GM12872 (cell line): ENCODE measurements at regions not wholly inside any gene's neighbourhood (a gene's known extent, or its start where the extent isn't known, plus 50 kb on each side); places are given as distances from the start of the nearest gene placed in this dataset.

Experiments used
- TF ChIP-seq, protein P1 (sequence below): IDR thresholded peaks from 3 replicates; pipeline ENCODE4 v1.5.1; 2011; ENCODE audit warnings: low read depth, mild to moderate bottlenecking, low read length, moderate library complexity; ENCODE audit not compliant: insufficient read depth

DNA sequence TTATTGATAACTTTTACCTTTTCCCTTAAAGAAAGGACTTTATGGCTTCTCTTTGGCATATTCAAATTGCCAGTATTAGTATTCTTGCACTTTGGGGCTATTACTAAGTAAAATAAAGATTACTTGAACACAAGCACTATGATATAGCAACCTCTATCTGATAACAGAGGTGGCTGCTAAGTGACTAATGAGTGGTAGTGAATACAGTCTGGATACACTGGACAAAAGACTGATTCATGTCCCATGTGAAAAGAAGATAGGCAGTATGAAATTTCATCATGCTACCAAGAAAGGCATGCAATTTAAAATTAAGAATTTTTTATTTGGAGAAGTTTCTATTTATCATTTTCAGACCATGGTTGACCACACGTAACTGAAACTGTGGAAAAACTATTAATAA lies 399.9 kb downstream of the FSCB start:
- TF ChIP-seq, protein P1, sequence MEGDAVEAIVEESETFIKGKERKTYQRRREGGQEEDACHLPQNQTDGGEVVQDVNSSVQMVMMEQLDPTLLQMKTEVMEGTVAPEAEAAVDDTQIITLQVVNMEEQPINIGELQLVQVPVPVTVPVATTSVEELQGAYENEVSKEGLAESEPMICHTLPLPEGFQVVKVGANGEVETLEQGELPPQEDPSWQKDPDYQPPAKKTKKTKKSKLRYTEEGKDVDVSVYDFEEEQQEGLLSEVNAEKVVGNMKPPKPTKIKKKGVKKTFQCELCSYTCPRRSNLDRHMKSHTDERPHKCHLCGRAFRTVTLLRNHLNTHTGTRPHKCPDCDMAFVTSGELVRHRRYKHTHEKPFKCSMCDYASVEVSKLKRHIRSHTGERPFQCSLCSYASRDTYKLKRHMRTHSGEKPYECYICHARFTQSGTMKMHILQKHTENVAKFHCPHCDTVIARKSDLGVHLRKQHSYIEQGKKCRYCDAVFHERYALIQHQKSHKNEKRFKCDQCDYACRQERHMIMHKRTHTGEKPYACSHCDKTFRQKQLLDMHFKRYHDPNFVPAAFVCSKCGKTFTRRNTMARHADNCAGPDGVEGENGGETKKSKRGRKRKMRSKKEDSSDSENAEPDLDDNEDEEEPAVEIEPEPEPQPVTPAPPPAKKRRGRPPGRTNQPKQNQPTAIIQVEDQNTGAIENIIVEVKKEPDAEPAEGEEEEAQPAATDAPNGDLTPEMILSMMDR = no peak

DNA sequence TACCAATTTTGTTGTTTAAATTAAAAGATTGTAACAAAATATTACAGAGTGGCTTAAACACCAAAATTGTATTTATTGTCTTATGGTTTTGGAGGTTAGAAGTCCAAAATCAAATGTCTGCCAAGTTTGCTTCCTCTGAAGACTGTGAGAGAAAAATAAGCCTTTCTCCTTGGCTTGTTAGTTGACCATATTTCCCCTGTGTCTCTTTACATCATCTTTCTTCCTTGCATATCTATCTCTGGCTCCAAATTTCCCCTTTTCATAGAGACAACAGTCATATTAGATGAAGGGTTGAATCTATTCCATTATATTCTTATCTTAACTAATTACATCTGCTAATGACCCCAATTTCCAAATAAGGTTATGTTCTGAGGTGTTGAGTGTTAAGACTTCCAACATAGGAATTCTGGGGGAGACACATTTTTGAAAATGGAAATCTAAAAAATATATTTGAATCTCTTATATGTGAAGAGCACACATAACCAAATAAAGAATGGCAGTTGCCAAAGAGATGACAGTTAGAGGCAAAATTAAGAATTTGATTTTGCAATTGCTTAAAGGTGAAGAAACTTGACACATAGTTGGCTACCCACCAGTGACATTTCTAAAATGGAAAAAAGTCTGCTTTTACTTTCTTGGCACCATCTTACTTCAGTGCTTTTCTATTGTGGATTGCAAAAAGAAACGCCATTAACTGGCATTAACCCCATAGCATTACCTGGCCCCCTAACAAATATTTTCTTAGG lies 407.2 kb downstream of the FSCB start:
- TF ChIP-seq, protein P1 = no peak

DNA sequence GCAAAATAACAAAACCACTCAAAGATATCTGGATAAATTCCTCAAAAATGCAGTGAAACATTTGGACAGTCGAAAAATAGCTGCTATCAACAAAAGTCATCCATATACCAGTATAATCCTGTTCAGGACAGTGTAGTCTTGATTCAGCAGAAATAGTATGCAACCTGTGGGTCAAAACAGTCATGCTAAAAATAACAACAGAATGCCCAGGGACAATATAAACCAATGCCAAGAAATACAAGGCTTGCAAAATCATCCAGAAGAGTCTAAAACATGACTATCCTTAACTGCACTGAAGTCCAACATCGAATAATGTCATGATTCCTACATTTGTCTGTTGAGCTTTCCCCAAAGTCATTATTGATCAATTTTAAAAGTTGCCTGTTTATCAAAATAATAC lies 425.9 kb downstream of the FSCB start:
- TF ChIP-seq, protein P1 = no peak

DNA sequence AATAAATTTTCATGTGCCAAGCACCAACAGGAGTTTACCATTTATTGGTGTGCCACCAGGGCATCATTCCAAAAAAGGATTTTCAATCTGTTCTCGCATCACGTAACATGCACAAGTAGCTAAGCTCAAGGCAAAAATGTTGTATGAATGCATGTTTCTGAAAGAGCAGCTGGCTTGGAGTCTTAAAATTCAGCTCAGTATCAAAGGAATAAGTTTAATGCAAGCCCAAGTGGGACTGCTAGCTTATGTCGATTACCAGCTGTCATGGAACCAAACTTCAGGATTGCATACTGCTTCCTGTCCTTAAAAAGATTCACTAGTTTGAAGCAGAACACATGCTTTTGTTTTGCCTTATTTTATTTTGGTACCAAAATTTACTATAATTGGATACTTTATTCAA lies 437.0 kb downstream of the FSCB start:
- TF ChIP-seq, protein P1 = no peak

DNA sequence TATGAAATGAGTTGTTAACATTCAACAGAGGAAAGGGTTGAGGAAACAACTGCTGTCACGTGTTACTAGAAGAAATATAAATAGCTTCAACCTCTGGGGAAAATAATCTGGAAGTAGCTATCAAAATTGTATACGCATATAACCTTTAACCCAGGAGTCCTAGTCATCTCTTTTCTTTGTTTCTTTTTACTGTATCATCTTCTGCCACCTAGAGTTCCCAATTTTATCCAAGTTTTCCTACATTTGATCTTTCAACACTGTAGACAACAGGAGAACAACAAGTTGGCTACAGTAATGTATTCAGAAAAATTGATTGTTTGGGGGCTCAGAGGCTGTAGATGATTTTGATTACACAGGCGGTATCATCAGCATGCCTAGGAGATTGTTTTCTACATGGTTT lies 453.7 kb downstream of the FSCB start:
- TF ChIP-seq, protein P1 = no peak

DNA sequence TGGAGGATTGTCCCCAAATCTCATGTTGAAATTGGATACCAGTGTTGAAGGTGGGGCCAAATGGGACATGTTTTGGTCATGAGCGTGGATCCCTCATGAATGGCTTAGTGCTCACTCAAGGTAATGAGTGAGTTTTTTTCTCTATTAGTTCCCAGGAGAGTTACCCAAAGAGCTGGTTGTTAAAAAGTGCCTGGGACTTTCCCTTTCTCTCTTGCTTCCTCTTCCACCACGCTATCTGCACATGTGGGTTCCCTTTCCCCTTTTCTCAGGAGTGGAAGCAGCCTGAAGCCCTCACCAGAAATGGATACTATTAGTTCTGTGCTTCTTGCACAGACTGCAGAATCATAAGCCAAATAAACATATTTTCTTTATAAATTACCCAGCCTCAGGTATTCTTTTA lies 465.4 kb downstream of the FSCB start:
- TF ChIP-seq, protein P1 = no peak

DNA sequence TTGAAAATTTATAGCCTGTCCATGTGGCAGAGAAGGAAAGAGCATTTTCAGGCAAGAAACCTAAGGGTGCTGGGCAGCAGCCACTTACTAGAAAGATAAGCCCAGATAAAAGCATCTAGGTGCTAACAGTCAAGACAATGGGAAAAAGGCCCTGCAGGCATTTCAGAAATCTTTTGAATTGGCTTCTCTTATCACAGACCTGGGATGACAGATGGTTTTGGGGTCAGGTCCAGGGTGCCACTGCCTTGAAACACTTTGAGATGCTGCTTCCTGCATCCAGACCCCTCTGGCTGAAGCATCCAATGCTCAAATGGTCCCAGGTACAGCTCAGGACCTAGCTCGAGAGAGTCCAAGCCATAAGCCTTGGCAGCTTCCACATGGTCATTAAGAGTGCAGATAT lies 466.5 kb downstream of the FSCB start:
- TF ChIP-seq, protein P1 = no peak

DNA sequence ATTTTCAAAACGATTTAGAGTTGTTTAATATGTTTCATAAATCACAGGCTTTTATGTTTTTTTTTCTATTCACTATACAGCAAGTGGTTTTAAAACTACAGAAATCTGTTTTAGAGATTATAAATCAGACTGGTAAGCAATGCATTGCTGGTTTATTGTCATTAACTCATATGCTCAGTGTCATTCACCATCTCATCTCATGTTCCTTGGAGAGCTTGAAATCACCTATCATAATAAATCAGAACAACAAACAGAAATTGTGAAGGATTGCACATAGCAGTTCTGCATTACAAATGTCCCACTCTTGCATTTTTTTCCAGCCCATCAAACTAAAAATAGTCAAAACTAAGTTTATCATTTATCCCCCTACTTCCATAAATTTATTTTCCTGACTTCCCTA lies 470.8 kb downstream of the FSCB start:
- TF ChIP-seq, protein P1 = no peak
